NCI-H1694 treated with DMSO at 0.1 percent for 48 hours (cell line): ENCODE measurements at regions not wholly inside any gene's neighbourhood (a gene's known extent, or its start where the extent isn't known, plus 50 kb on each side); places are given as distances from the start of the nearest gene placed in this dataset.

Experiments
- DNase-seq: peaks from one replicate; lab custom pipeline; 2025; lab: John Stamatoyannopoulos, UW

DNA sequence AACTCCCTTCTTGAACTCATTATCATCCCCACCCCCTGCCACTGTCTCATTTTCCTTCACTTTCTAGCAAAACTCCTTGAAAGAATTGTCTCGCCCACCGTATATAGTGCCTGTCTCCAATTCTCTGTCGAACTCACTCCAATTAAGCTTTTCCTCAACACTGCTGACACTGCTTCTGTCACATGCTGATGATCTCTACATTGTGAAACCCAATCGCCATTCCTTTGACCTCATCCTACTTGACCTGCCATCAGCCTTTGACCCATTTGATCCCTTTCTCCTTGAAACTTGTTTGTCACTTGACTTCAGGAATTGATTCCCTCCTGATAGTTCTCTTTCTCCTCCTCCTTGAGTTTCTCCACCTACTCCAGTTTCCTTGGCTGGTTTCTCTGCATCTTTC lies 54.8 kb downstream of the CCDC71L start:
- DNase-seq: no peak

DNA sequence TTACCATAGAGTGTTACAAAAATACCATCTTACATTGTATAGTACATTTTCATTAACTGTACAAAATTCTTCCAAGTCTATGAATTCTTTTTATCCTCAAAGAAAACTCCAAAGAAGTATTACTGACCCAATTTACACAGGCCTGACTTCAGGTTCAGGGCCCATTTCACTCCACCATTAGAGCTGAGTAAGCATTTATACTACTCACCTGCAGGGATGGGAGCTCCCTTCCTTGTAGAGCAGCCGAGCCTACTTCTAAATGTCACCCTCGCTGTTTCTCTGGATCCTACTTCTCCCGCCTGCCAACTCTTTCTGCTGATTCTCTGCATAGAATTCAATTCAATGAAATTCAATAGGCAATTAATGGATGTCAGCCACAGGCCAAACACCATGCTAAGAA lies 56.0 kb downstream of the CCDC71L start:
- no peak for DNase-seq

DNA sequence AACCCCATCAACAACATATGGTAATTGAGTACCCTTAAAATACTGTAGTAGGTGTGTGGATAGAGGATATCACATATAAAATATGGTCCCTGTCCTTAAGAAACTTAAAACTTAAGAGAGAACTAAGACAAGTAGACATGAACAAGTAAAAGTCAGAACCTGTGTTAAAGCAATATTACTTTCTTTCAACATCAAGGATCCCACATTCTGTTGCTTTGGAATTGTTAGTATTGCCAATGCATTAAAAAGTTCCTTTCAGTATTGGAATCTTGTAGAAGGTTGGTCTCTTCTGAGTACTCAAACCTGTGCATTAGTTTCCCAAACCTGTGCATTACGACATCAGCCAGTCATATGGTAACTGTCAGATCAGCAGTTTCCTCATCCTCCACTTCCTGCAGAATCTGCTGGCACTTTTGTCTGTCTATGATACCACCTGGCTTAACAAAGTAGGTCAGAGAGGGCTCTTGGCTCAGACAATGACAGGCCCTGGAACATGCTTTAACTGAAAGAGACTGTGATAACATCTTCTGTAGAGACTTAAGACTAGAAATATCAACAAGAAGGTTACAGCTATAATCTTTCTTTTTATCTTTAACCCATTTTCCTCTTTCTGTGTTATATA lies 56.5 kb downstream of the CCDC71L start:
- DNase-seq: no peak

- no peak for DNase-seq
These were observed 57.6 kb downstream of the CCDC71L start for GRCh38 chr7:106603346-106603745.

GRCh38 chr7:106602062-106602461 lies 58.9 kb downstream of the CCDC71L start:
- DNase-seq: no peak

GRCh38 chr7:106600569-106601373 lies 60.2 kb downstream of the CCDC71L start:
- DNase-seq: no peak

GRCh38 chr7:106599343-106599698 lies 61.6 kb downstream of the CCDC71L start:
- no peak for DNase-seq

DNA sequence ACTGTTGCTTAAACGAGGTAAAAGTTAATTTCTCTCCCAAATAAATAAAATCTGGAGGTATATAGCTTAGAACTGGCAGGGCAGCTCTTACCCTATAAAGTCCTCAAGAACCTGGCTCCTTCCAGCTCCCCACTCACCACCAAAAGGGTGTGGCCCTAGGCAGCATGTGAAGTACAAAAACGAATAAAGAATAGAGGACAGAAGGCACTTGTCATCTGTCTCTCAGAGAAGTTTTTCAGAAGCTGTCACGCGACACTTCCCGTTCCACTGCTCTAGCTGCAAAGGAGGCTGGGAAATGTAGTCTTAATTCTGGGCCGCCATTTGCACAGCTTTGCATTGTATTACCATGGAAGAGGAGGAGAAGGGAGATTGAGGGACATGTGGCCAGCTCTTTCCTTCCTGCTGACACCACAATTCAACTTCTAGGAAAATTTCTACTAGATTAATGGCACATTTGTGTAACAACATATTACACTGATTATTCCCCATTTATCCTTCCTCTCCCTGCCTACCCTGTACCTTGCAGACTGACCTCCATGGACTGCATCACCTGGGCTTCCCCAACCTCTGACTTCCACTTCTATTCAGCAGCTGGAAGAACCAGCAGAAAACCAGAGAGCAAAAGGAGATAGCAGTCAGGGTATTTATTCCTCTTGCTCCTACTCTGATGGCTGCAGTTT lies 62.2 kb downstream of the CCDC71L start:
- no peak for DNase-seq

GRCh38 chr7:106597751-106598546 lies 63.0 kb downstream of the CCDC71L start:
- DNase-seq: no peak

DNA sequence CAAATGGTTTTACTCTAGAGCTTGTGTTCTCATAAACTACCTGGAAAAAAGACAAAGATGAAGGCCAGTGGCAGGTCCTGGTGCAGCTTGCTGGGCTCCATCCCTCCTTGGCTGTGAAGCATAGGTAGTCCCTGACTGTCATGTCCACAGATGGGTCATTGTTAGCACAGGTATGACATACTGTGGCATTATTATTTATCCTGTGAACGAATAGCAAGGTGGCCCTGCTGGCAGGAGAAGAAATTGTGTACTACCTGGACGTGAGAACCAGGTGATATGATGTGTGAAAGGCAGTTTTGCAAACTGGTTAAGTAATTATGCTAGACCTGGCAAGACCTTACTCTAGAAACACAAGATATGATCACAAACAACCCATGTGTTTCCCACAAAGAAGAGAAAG lies 63.9 kb downstream of the CCDC71L start:
- DNase-seq: no peak

- DNase-seq: no peak
These were observed 65.0 kb downstream of the CCDC71L start for GRCh38 chr7:106595922-106596321.

DNA sequence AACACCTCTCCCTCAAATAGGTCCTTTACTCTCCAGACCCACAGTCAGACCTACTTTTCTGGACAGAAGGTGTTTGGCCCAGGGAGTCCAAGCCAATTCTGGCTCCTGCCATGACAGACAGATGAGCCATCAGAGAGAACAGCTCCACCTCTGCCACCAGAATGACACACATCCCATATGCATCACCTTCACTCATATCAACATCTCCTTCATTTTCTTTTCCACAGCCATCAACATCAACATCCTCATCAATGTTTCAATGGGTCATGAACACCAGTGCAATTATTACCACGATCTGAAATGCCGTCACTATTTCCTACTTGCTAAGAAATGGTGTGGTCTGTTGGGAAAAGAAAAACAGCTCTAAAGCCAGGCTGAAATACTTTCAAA lies 67.9 kb downstream of the CCDC71L start:
- DNase-seq: no peak

GRCh38 chr7:106592282-106593027 lies 68.5 kb downstream of the CCDC71L start:
- DNase-seq: no peak

- DNase-seq: no peak
These were observed 69.8 kb downstream of the CCDC71L start for GRCh38 chr7:106591146-106591545.

GRCh38 chr7:106590209-106590816 lies 70.6 kb downstream of the CCDC71L start:
- DNase-seq: no peak

DNA sequence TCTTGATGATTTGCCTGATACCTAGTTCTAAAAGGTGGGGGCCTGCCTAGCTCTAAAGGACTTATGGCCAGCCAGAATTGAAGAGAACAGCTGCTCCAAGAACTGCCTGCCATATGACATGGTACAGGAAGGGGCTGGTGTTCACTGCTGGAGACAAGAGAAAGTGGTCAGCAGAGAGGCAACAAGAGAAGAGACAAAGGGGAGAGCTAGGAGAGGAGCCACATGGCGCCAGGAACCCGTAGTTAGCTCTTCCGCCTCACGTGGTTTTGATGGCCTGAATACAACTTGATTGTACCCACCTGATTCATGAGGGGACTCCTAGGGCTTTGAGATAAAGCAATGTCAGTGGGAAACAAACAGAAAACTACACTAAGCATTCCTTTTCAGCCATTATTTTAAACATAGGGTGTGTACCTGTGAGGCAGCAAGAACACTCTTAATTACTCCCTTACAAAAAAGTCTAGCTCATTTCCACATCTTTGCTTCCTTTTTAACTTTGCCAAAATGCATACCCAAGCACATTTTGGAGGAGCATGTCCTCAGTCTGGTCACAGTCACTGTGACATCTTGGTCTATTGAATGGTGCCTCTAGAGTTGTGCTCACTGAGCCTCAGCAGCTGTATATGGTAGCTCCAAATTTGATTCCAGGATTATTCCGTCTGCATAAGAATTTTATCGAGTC lies 71.6 kb downstream of the CCDC71L start:
- DNase-seq: no peak

DNA sequence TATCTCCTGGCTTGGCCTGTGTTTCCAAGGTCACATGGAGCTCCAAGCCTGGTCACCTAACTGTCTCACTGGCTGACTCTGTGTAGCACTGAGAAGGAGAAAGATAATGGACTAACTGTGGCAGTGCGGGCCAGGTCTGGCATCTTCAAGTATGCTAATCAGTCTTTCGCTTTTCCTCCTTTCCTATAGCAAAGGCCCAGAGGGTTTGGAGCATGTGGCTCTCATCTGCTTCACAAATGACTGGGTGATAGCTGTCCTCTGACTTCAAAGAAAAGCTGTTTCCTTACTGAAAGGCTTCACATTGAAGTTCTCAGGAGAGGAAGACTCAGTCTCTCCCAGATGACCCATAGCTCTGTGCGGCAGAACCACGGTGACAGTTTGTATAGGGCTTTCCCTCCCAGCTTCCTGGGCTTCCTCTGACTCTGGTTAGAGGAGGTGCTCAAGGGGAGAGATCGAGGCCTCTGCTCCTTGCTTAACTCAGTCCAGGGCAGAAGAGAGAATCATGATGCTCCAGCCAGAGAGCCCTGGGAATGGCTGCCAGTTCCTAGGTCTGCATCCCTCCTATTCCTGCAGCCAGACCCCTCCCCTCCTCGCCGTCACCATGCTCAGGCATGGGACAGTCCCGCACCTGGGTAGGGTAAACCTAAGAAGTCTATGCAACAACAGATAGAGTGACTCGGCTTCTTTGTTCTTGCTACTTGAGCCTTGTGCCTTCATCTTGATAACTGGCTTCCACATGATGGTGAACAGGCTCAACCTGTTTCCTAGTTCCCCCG lies 72.3 kb downstream of the CCDC71L start:
- no peak for DNase-seq

DNA sequence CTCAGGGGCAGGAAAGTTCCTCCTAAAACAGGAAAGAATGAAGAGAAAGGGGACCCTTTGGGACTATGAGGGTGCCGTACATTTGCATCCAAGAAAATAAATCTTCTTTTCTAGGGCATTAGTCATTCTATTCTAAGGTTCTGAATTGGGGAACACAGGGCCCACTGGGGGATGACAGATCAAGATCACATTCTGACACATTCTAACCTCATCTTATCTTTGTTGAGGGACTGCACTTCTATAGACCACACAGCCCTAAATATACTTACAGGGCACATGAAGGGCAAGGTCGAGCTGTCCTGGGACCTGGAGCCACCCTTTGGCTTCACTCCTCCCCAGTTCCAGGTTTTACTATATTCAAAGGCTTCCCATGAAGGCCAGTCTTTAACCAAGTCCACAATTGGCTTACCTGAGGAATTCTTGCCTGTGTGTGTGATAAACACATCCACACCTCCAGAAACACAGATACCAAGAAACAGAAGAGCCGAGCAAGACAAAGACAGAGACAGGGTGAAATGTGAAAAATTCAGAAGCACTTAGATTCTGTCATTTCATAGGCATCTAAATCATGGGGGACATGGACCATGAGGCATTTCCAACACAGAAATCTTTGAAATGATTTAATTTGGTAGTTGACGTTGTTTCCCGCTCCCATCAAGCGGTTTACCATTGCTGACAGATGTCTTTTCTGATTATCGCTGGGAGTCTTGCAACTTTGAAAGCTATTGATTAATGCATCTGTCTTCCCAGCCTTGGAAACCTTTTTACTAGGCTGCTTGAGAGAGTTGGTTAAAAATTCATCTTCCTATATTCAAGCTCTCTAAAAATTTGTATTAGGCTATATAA lies 75.8 kb downstream of the CCDC71L start:
- DNase-seq: no peak
